GM19468 (cell line): ENCODE measurements at regions not wholly inside any gene's neighbourhood (a gene's known extent, or its start where the extent isn't known, plus 50 kb on each side); places are given as distances from the start of the nearest gene placed in this dataset.
"Not testable (repeated sequence)": the region's sequence is repeated elsewhere in the genome, so short reads cannot be mapped to it uniquely, and the experiment has no call there.

Experiments
- ATAC-seq: cut with Tn5 transposase; IDR thresholded peaks from one replicate; pipeline ENCODE4 v1.9.1; 2021; ENCODE audit warnings: mild to moderate bottlenecking, moderate library complexity, moderate number of reproducible peaks; ENCODE audit not compliant: unreplicated experiment; ENCODE audit errors: extremely low read depth

- no peak for ATAC-seq
Observed at GRCh38 chr13:33340631-33341030, 55.1 kb upstream of the STARD13 start.

- ATAC-seq, result no peak
Observed at GRCh38 chr13:33341861-33342452, 56.4 kb upstream of the STARD13 start.

- no peak for ATAC-seq
Observed at GRCh38 chr13:33345842-33346241, 60.3 kb upstream of the STARD13 start.

GRCh38 chr13:33347861-33348260 is 62.3 kb upstream of the STARD13 start:
- no peak for ATAC-seq

- ATAC-seq, result no peak
Observed at GRCh38 chr13:33348366-33348765, 62.8 kb upstream of the STARD13 start.

- ATAC-seq, result no peak
Observed at GRCh38 chr13:33349288-33349985, 63.9 kb upstream of the STARD13 start.

- no peak for ATAC-seq
Observed at GRCh38 chr13:33349986-33350826, 64.7 kb upstream of the STARD13 start.

GRCh38 chr13:33351319-33351718 is 65.8 kb upstream of the STARD13 start:
- ATAC-seq, result no peak

GRCh38 chr13:33352041-33352440 is 66.5 kb upstream of the STARD13 start:
- no peak for ATAC-seq

- no peak for ATAC-seq
Observed at GRCh38 chr13:33352526-33352925, 67.0 kb upstream of the STARD13 start.

- ATAC-seq, result peak; percentile 61
Observed at GRCh38 chr13:33353210-33353609, 67.7 kb upstream of the STARD13 start.

- no peak for ATAC-seq
Observed at GRCh38 chr13:33353646-33354045, 68.1 kb upstream of the STARD13 start.

- ATAC-seq, result no peak
Observed at GRCh38 chr13:33355201-33355895, 69.8 kb upstream of the STARD13 start.

GRCh38 chr13:33358076-33358475 is 72.5 kb upstream of the STARD13 start:
- not testable (repeated sequence) for ATAC-seq

GRCh38 chr13:33362986-33363727 is 77.6 kb upstream of the STARD13 start:
- no peak for ATAC-seq

GRCh38 chr13:33364192-33364591 is 78.6 kb upstream of the STARD13 start:
- no peak for ATAC-seq

GRCh38 chr13:33366469-33367062 is 81.0 kb upstream of the STARD13 start:
- no peak for ATAC-seq

- ATAC-seq, result no peak
Observed at GRCh38 chr13:33367171-33367895, 81.8 kb upstream of the STARD13 start.

- ATAC-seq, result no peak
Observed at GRCh38 chr13:33367926-33368325, 82.4 kb upstream of the STARD13 start.
